ENCODE measurements at regions not wholly inside any gene's neighbourhood (a gene's known extent, or its start where the extent isn't known, plus 50 kb on each side); places are given as distances from the start of the nearest gene placed in this dataset.
"Not testable (repeated sequence)": the region's sequence is repeated elsewhere in the genome, so short reads cannot be mapped to it uniquely, and the experiment has no call there.

DNA sequence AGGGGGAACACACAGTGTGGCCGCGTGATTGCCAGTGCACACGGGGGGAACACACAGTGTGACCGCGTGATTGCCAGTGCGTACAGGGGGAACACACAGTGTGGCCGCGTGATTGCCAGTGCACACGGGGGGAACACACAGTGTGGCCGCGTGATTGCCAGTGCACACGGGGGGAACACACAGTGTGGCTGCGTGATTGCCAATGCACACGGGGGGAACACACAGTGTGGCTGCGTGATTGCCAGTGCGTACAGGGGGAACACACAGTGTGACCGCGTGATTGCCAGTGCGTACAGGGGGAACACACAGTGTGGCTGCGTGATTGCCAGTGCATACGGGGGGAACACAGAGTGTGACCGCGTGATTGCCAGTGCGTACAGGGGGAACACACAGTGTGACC lies 140.3 kb downstream of the RTP5 start:
- DNase-seq, result not testable (repeated sequence)

DNA sequence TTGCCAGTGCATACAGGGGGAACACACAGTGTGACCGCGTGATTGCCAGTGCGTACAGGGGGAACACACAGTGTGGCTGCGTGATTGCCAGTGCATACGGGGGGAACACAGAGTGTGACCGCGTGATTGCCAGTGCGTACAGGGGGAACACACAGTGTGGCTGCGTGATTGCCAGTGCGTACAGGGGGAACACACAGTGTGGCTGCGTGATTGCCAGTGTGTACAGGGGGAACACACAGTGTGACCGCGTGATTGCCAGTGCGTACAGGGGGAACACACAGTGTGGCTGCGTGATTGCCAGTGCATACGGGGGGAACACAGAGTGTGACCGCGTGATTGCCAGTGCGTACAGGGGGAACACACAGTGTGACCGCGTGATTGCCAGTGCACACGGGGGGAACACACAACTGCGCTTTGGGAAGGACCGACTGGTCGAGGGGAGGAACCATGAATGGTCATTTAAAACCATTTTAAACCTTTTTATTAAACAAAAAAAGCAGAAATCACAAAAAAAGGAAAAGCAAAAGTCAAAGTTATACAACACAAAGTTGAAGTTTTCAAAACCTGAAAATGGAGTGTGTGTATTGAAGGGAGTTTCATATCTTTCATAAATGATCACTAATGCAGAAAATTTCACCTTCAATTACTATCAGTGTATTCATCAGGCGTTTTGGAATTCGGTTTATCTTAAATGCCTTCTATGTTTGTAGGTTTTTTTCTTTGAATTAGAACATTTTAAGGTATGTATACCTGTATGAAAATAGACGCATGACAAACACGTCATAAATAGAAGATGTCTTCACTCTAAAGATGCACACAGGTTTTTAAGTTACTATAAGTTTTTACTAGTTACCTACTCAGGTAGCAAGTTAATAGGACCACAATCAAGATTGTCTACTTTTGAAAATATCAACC lies 141.0 kb downstream of the RTP5 start:
- peak; percentile 7 for DNase-seq

DNA sequence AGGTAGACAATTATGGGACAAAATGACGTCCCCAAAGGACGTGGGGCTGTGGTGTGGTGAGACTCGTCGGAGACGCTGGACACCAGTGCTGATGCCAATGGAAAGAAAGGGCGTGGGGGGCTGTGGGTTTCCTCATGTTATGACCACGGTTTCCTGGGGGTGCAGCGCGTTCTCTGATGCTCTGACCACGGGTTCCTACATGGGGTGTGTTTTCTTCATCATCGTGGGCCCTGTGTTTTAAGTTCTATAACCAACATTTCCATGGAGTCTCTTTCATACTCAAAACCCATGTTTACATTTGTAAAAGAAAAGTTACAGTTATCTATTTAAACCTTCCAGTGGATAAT lies 141.6 kb downstream of the RTP5 start:
- DNase-seq, result peak; percentile 44

DNA sequence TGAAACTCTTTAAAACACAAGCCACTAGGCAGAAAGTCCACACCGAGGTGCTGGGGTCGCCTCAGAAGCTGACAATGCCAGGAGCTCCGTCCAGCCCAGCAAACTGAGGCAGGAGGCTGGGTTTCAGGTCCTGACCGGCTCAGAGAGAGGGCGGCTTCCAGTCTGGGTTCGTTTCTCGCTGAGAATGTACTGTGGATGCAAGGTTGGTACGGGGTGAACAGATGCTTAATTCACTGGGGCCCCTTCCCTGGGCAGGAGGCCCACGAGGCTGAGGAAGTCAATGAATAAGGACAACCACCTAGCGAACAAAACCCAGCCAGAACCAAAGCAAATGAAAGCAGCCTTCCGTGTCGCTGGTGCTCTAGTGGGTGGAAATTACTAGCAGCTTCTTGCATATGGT lies 142.0 kb downstream of the RTP5 start:
- no peak for DNase-seq

DNA sequence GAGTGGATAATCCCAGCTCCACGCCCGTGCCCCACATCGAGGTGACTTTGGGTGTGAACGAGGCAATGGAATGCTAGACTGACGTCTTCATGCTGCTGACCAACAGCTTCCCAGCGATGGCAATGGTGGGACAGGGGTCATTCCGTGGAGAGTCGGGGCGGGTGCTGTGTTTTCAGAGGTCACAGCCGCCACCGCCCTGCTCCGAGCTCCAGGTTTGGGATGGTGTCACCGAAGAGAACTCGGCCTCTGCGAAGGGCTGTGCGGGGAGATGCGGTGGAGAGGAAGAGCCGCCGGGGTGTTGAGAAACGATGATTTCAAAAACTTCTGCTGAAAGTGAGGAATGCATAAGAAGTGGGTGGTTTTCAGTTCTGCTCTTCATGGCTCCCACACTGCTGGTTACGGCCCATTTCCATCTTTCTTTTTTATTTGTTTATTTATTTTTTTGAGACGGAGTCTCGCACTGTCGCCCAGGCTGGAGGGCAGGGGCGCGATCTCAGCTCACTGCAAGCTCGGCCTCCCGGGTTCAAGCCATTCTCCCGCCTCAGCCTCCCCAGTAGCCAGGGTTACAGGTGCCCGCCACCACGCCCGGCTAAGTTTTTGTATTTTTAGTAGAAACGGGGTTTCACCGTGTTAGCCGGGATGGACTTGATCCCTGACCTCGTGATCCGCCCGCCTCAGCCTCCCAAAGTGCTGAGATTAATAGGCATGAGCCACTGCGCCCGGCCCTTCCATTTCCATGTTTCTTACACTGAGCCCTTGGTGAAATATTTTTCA lies 142.6 kb downstream of the RTP5 start:
- peak; percentile 78 for DNase-seq

DNA sequence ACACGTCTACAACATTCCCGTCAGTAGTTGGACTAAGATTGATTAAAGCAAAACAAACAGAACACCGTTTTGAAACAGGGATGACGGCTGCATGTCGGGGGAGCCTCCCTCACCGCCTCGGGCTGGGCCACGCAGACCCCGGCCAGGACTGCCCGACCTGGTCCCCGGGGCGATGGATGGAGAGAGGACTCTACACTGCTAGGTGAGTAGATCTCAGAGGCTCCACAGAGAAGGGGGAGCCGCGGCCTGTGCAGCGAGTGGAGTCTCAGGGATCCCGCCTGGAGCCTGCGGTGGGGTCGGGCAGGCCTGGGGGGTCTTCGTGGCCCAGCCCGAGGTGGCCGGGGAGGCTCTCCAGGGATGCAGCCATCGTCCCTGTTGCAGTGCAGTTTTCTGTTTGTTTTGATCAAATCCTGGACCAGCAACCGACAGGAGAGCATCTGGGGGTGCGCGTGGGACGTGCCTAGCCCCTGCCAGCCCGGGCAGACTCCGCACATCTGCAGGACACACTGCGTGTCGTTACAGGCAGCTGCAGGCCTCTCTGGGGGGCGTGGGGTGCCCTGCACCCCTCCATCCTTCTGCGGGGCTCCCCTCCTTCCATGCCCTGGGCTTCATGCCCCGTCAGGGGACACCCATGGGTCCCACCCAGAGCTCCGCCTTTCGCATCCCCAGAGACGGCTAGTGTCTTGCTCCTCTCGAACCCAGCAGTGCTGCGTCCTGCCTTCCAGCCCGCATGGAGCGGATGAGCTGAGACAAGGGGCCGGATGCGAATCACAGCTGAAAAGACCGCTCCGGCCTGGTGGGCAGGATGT lies 143.6 kb downstream of the RTP5 start:
- DNase-seq, result no peak

DNA sequence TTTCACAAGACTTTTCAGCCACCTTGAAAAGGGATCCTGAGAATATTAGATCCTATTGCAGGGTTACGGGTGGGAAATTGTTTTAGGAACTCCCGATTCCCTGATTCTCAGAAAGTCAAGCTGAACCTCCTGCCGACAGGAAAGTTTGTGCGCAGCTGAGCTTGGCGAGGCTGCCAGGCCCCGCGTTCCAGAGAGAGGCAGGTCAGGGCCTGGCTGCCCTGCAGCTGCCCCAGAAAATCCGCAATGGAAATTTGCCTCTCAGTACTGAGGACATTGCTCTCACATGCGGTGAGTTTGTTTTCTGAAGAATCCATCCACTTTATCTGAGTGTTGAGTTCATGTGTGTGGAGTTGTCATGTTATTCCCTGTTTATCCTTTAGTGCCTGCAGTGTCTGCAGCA lies 144.2 kb downstream of the RTP5 start:
- DNase-seq, result no peak

DNA sequence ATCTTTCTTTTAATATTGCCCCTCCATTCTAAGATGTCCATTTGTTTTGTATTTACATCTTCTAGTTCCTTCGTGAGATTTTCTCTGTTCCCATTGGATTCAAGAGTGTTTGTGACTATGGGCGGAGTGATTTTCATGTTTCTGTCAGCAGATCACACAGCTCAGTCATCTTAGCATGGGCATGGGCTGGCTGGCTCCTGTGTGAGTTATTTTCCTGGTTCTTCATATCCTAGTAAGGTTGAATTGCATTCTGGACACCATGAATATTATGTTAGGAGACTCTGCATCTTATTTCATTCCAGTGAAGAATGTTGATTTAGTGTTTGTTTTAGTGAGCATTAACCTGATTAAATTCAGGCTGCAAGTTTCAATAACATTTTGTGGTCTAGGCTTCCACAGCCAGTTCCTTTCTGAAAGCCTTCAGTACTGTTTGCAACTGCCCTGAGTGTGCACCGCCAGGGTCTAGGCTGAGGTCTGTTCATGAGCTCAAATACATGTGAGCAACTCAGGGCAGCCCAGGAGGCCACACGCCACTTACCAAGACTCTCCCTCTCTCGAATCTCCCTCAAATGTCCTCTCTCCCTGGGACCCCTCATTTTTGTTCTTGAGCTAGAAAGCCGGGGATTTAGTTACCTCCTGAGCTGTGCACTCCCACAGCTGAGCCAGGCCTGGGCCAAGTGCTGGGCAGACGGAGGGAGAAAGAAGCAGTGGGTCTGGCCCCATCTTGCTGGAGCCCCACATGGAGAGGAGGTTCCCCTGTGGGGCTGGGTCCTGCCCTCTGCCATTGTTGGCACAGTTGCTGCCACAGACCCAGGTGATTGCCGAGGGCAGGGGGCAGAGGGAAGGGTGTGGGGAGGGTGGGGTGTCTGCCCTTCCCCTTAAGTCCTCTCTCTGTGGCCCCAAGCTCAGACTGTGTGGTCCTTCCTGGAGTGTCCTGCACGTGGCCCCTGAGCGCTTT lies 145.9 kb downstream of the RTP5 start:
- no peak for DNase-seq

DNA sequence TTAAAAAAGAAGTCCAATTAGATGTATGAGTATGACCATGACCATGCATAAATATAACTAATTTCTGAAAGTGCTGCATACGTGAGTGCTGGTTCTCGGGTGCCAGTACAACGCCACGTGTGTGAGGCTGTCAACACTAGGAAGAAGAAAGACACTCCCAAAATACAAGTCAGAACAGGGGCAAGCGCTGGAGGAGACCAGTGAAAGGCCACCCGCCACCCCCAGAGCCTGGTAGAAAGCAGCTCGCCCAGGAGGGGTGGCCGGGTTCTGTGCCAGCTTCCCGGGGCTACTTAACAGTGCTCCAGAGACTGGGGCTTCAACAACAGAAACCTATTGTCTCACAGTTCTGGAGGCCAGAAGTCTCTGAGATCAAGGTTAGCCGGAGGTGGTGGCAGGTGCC lies 147.6 kb downstream of the RTP5 start:
- no peak for DNase-seq

DNA sequence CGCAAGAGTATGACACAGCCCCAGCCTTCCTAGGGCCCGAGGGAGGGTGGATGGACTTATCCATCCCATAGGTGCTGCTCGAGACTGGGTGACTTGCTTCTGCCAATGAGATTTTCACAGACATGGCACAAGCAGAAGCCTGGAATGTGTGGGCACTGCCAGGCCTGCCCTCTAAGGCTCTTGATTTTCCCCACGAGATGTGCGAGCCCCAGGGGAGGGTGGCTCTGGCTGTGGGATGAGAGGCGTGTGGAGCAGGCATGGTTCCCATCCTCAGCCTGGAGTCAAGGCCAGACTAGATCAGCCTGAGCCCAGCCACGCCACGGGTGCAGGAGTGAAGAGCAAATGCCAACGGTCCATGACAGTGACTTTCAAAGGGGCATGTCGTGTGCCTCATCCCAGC lies 148.9 kb downstream of the RTP5 start:
- DNase-seq, result not testable (repeated sequence)

DNA sequence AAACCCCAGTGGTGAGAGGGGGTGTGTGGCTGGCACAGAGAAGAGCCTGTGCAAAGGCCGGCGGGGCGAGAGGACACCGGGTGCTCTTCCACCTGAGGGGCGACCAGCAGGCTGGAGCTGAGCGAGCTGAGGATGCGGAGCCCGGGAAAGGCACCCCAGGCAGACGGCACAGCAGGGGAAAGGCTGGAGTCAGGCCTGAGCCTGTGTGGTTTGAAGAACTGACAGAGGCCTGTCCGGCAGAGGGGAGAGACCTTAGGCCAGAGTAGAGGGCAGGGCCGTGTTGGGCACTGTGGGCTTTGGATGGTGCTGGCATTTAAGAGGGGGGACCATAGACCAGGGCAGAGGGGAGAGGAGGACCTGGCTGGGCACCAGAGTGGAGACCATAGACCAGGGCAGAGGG lies 149.8 kb downstream of the RTP5 start:
- no peak for DNase-seq

DNA sequence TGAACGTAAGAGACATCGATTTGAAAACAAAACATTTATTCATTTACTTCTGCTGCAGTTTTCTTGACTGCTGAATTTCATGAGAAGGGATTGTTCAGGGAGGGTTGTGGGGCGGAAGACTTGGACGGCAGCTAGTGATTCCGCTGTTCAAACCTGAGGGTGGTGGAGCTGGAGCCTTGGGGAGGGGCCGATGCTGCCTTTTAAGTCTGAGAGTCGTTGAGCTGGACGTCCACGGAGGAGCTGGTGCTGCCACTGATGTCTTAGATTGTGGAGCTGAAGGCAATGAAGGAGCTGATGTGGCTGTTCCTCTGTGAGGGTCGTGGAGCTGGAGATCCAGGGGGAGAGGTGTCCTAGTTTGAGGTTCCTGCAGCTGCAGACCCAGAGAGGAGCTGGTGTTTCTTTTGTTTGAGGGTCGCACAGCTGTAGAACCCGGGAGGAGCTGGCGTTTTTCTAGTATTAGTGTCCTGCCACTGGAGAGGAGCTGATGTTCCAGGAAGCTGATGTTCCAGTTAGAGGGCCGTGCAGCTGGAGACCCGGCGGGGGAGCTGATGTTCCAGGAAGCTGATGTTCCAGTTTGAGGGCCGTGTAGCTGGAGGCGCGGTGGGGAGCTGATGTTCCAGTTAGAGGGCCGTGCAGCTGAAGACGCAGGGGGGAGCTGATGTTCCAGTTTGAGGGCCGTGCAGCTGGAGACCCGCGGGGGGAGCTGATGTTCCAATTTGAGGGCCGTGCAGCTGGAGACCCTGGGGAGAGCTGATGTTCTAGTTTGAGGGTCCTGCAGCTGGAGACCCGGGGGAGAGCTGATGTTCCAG lies 150.9 kb downstream of the RTP5 start:
- DNase-seq, result no peak

DNA sequence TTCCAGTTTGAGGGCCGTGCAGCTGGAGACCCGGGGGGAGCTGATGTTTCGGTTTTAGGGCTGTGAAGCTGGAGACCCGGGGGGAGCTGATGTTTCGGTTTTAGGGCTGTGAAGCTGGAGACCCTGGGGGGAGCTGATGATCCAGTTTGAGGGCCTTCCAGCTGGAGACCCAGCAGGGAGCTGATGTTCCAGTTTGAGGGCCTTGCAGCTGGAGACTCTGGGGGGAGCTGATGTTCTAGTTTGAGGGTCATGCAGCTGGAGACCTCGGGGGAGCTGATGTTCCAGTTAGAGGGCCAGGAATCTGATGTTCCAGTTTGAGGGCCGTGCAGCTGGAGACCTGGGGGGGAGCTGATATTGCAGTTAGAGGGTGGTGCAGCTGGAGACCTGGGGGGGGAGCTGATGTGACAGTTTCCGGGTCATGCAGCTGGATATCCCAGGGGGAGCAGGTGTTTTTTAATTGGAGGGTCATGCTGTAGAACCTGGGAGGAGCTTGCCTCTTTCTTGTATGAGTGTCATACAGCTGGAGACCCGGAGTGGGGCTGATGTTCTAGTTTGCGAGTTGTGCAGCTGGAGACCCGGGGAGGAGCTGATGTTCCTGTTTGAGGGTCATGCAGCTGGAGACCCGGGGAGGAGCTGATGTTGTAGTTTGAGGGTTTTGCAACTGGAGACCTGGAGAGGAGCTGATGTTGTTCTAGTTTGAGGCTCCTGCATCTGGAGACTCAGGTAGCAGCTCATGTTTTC lies 153.2 kb downstream of the RTP5 start:
- DNase-seq, result no peak

DNA sequence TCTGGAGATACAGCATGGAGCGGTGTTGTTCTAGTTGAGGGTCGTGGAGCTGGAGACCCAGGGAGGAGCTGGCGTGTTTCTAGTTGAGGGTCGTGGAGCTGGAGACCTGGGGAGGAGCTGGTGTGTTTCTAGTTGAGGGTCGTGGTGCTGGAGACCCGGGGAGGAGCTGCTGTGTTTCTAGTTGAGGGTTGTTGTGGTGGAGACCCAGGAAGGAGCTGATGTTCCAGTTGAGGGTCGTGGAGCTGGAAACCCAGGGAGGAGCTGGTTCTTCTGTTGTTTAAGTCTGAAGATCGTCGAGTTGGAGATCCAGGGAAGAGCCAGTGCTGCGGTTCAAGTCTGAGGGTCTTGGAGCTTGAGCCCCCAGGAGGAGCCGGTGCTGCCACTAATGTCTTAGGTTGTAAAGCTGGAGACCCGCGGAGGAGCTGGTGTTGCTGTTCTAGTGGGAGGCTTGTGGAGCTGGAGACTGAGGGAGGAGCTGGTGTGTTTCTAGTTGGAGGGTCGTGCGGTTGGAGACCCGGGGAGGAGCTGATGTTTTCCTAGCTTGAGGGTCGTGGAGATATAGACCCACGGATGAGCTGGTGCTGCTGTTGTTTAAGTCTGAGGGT lies 155.3 kb downstream of the RTP5 start:
- no peak for DNase-seq

DNA sequence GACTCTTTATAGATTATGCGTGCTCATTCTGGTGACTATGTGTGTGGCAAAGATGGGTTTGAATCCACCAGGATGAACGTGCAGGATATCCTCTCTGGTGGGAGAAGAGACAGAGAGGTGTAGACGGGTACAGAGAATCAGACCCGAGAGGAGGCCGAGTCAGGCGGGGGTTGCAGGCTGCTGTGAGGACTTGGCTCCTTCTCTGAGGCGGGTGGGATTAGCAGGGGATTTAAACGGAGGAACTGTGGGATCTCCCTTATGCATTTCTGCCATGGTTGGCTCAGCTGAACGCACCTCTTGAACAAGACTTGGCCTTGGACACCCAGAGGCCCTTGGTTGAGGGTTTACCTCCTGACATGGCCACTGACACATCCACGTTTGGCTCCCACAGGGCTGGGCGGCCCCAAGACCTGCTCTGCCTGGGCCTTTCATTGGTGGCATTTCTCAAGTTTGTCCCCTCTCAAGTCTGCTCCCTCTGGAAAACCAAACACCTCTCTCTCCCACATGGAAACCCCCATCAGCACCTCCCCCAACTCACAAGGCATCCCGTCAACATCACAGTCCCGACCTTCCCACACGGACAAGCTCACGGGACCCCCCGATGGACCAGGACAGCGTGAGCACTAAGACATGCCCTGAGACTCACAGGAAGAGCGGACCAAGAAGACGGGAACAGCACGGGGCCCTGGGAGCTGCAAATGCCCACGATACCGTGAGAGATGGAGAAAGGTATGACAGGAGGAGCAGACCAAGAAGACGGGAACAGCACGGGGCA lies 158.3 kb downstream of the RTP5 start:
- no peak for DNase-seq

DNA sequence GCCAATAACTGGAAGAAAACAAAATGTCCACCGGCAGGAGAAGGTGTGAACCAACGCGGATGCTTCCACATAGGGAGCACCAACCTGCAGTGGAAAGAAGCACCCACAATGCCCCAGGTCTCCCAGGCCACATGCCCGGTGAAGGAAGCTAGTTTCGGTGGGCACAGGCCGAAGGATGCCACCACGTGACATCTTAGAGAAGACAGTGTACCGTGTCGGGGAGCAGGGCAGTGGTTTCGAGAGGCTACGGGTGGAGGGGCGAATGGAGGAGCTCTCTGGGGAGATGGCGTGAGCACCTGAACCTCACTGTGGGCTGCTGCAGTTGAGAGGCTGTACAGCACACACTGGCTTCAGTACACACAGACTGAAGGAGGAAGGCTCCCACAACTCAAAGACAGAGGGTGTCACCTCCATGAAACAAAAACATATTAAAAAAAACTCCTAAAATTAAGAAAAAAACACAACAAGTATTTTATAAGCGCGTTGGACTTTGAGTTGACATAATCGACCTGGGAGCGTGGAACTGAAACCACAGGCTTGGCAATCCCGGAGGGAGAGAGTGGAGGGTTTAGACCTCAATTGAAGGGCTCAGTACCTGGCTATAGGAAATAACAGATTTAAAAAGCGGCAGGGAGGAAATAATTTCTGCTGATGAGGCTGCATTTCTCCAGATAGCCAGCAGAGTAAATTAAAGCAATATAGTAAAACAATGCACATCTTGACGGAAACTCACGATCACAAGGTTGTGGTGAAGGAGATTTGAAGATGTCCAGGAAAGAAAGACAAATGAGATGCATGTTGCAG lies 160.1 kb downstream of the RTP5 start:
- no peak for DNase-seq

DNA sequence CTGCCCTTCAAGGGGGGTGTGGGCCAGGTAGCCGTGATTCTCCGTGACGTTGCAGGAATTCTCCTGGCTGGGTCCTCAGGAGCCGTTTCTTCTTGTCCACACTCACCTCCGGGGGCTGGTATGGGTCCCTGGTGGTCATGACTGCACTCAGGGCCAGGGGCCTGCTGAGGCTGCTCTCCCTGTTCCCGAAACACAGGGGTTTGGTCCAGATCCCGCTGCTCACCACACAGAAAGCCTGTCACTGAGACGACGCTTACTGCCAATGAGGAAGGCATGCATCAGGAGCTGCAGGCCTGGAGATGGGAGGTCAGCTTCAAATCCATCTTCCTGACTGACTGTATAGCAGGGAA lies 160.7 kb downstream of the RTP5 start:
- DNase-seq, result no peak

DNA sequence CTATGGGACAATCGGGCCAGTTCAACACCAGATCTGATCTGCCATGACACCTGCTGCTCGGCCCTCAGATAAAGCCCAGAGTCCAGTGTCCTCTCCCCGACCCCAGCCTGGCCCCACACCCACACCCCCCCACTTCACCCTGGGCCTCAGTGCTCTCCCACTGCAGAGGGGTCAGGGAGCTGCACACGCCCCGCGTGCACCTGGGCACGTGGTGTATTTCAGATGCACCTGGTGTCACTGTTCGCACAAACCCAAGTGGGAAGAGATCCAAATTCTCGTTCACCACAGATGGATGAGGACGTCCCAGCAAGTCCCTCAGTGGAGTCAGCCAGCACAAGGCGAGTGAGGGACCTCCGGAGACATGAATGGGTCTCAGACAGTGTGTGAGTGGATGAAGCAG lies 161.3 kb downstream of the RTP5 start:
- DNase-seq, result no peak

All from inflammatory macrophage treated with lipopolysaccharide for 4 hours (primary cell).